Fibroblast of the conjunctiva (primary cell): ENCODE measurements at regions not wholly inside any gene's neighbourhood (a gene's known extent, or its start where the extent isn't known, plus 50 kb on each side); places are given as distances from the start of the nearest gene placed in this dataset.

ENCODE experiments used
- DNase-seq: peaks from one replicate; pipeline ENCODE4 v3.0.0-alpha.2; 2010; ENCODE audit warnings: low read depth

DNA sequence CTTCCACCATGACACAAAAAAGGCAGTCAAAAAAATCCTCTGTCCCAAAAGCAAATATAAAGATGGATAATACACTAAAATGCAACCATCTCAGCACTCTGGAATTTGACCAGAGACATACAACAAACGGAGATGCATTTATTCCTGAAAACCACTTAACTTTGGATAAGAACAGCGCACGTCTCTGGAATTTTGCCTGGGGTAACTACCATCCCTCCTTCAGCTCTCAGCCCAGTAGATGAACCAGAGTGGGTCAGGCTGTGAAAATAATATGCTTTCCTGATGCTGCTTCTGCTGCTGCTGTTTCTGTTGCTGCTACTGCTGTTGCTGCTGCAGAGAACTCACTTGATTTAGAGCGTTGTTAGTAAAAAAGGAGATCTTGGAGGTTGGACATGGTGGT, 133.8 kb upstream of the ACVR2A start:
- DNase-seq, result no peak

DNA sequence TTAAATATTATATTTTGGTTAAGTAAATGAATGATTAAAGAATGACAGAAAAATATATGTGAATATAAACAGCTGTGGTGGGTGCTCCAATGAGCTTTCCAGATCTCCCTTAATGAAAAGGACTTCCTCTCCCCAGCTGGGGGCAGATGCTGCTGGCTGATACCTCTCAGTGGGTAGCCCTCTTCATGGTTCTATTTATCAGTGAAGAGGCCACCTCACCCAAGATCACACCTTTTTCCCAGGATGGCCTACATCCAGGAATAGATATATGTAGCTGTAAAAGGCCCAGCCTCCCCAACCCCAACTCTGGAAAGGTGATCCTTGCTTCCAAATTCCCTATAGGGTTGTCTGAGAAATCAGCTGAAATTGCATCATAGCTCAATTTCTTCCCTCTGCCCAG, 135.2 kb upstream of the ACVR2A start:
- DNase-seq, result no peak

DNA sequence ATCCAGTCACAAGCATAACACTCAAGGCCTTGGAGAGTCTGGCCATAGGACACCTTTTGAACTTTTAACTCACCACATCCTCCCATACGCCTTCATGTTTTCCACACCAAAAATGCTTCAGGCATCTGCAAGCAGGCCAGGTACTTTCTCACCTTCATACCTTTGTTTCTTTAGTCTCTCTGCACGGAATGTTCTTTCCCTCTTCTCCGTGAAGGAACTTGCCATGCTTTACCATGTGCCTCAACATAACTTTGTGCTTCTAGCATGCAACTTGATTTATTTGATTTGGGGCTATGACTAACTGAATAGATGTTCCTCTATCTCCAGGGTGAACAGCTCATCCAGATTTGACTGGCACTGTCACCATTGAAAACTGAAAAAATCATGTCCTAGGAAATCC, 141.7 kb upstream of the ACVR2A start:
- no peak for DNase-seq

DNA sequence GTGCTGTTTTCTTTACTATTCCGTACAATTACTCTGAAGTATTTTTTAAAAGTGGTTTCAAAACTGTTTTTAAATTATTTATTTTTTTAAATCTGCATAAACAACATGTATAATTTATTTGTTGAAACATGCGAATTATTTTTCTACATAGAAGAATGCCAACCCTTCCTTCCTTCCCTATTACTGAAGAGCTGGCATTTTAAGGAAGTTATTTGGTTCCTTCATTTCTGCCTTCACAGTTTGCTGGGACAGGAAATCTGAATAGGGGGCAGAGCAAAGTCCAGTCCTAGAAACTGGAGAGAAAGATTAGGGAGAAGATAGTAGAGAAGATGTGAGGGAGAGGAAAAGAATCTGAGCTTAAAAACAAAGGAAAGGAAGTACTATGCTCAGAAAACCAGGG, 146.7 kb upstream of the ACVR2A start:
- DNase-seq, result no peak

DNA sequence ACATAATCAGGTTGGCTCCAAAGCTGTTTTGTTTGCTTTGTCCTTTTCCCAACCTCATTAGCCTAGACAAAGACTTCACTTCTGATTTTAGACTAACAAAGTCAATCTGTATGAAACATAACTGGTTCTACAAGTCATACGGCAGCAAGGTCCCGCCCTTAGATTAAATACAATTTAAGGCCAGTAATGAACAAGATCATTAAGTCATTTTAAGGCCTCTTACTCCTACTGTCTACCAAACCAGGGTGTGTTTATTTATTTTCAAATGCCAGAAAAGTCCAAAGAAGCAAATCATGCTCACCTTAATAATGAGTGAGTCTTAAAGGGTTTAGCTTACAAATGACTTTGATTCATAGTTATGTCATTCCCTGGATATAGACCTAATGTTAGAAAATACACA, 148.4 kb upstream of the ACVR2A start:
- no peak for DNase-seq

DNA sequence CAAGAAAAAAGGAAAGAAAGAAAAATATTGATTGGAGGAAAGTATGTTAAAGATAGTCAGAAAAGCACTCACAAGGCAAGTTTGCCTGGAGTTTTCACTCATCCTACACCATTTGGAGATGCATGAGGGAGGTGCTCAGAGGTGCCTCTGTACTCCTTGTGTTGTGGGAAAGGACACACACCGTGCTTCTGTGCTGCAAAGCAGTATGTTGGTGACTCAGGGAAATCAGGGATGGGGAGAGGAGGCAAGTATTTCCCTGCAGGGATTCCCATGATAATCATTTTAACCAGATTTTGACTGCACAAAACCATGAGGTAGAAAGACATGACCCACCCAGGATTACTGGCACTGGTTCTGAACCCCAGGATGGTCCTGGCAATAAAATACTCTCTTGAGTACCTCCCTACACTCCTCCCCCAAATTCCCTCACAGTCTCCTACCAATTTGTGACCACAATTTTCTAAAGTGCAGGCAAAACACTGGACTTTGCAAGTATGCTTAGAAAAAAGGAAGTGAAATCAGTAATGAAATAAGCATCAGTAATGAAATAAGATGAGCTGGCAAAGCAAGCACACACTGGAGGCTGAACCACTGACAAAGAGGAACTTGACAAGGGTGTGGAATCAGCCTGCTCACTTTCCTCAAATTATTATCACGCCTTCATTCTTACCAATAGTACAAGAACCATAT, 155.5 kb upstream of the ACVR2A start:
- no peak for DNase-seq

DNA sequence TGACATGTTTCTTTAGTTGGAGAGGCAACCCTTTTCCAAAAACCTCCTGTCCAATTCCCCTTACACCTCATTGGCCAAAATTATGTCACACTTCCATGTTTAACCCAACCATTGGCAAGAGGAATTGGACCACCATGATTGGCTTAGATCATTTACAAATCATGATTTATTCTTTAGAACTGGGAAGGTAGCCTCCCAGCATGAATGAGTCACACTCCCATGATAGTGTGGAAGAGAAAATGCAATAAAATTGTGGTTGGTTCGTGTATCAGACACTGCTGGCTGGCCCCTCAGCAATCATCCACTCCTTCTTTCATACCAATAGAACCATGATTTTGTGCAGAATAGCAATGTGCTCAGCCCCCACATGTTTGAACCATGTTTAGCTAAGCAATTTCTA, 156.6 kb upstream of the ACVR2A start:
- DNase-seq, result no peak

DNA sequence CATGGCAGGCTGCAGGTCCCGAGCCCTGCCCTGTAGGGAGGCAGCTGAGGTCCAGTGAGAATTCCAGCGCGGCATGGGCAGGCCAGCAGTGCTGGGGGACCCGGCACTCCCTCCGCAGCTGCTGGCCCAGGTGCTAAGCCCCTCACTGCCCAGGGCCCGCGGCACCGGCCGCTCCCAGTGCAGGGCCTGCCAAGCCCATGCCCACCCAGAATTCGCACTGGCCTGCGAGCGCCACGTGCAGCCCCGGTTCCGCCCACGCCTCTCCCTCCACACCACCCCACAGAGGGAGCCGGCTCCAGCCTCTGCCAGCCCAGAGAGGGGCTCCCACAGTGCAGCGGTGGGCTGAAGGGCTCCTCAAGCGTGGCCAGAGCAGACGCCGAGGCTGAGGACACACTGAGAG, 158.5 kb upstream of the ACVR2A start:
- DNase-seq, result no peak

DNA sequence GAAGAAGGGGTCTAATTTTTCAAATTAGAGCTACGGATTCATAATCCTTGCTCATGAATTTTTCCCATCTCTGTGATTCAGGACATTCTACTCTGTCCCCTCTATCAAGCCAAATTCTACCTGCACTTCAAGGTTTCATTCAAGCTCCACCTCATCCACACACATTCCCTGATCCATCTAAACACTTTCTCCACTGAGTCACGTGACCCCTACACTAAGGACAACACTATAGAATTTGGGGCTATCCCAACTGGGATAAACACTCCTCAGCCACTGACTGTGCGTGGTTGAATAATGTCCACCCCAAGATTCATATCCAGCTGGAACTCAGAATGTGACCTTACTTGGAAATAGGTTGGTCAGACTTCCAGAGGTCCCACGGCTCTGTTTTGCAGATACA, 159.9 kb upstream of the ACVR2A start:
- no peak for DNase-seq

DNA sequence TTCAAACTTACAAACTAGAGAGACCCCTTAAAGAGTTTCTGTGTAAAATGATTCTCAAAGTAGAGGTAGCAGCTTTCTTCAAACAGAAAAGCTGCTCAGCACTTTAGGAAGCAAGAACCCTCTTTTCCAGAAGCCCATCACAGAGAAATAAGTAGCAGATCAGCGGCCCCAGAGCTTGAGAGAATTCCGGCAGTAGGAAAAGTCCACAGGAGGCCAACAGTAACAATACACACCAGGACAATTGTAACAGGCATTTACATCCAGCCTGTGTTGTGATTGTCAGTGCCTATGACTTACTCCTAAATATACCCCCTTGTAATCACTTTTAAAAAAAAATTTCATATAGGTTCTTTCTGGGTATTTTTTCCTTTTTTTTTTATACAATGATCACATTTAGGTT, 161.4 kb upstream of the ACVR2A start:
- DNase-seq, result no peak

DNA sequence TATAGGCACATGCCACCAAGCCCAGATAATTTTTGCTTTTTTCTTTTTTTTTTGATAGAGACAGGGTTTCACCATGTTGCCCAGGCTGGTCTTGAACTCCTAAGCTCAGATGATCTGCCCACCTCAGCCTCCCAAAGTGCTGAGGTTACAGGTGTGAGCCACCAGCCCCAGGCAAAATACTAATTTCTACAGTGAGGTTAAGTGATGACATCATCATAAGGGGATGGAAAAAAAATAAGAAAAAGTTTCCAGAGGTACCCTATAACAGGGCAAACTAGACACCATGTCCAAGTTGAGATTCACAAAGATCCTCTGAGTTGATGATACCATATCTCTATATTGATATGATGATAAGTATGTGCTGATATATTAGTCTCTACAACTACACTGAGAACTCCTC, 163.7 kb upstream of the ACVR2A start:
- DNase-seq, result no peak

DNA sequence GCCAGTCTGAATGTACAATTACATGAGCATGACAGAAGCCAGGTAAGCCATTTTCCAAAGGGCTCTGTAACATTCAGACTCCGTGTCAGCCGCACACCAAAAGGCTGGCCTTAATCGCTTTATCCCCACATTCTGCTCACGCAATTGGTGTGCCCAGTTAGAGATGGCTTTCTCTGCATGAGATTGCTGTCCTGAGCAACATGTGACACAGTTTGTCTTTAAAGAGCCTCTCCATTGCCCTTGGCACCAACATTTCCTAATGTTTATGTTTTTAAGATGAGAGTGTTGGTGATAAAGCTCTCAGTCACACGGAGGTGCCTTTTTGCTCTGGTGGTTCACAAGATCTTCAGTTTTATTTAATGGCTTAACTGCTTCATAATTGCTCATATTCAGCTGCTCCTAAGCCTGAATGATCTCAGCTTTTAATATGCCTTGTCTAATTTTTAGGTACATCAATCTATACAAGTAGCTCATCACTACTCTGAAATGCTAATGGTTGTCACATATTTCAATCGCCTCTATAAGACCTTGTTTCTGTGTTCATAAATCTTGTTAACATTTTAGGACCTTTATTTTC, 164.8 kb upstream of the ACVR2A start:
- DNase-seq, result no peak

DNA sequence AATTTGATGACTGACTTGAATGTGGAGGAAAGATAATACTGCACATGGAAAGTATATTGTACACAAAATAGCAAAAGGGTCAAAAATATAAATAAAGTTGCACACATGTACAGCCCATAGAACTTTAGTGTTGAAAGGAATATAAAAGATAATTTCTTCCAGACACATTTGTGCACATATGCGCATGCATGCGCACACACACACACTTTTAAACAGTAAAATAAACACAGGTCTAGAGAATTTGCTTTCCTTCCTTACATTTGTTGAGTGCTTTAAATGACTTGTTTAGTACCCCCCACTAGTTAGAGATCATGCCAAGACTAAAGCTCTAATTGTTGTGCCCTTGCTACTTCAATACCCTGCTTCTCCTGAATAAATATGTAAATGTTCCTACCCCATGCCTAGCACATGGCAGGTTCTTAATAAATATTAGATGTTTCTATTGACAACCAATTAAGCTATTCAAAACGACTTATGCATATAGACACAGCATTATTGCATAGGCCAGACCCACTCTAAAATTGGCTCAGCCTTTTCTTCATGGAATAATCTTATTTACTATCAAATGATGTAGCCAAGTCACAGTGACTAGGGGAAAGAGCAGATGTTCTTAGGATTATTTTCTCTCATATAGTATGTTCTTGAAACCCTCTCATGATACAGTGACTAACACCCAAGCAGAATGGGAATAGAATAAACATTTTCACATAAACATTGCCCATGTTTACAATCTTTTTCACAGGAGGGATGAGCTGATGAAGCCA, 165.5 kb upstream of the ACVR2A start:
- no peak for DNase-seq

DNA sequence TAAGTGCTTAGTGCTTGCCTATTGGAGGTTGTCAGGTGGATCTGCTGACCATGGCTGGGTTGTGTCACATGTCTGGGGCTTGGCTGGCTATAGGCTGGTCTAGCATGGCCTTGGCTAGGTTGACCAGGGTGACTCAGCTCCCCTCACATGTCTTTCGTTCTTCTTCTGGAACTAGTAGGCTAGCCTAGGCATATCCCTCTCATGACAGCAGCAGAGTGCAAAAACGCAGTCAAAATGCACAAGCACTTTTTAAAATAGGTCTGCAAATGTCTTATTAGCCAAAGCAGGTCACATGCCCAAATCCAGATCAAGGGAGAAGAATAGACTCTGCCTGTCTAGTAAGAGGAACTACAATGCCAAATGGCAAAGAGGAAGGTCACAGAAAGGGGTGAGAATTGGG, 179.7 kb upstream of the ACVR2A start:
- no peak for DNase-seq

DNA sequence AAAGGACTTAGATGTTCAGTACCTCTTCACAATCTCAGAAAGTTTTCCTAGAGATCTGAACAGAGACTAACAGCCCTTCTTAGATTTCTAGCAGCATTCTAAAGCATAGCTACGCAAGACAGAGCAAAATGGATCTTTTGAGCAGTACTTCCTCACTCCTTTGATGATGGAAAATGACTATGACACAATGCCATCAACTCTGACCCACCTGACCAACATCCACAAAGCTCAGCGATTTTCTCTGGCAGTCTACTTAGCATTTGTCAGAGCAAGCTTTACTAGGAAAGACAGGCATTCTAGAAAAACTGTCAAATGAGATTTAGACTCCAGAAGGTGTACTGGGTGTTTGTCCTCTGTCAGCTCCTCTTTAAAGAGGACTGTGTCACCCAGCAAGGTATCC, 180.9 kb upstream of the ACVR2A start:
- DNase-seq, result no peak

DNA sequence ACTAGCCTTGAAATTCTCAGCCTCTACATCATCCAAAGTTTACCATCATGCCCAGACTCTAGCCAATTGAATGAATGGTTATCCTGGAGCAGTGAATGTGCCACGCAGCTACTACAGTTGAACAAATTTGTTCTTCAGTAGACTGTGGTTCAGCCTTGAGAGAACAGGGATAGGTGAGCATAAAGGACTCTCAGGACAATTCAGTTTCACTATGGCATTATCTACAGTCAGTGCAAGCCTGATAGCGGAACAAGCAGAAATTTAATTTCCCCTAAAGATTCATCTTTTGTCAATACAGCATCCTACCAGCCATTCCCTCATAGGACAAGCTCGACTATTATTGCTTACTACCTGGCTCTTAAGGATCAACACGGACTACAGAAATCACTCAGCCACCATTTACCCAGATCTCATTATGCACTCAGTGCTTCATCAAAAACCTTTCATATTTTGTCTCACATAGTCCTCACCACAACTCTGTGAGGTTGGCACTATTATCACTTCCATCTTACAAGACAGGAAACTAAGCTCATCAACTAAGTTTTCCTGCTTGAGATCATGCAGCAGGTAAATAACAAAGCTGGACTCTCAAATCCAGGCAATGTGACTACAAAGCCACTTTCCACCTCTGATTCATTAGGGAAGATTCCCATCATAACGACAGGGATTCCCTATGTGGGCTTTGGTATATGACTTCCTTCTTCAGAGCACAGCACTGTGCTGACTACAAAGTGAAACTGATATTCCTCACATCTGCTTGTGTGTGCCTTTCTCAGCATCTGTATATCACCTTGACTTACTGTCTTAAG, 181.5 kb upstream of the ACVR2A start:
- DNase-seq, result no peak

DNA sequence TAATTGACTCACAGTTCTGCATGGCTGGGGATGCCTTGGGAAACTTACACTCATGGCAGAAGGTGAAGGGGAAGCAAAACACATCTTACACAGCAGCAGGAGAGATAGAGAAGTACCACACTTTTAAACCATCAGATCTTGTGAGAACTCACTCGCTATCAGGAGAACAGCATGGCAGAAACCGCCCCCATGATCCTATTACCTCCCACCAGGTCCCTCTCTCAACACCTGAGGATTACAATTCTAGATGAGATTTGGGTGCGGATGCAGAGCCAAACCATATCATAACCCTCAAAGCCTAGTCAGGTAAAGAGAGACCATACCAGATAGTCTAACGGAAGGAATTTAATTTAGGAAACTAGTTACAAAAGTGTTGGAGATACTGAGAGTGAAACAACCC, 182.6 kb upstream of the ACVR2A start:
- no peak for DNase-seq

DNA sequence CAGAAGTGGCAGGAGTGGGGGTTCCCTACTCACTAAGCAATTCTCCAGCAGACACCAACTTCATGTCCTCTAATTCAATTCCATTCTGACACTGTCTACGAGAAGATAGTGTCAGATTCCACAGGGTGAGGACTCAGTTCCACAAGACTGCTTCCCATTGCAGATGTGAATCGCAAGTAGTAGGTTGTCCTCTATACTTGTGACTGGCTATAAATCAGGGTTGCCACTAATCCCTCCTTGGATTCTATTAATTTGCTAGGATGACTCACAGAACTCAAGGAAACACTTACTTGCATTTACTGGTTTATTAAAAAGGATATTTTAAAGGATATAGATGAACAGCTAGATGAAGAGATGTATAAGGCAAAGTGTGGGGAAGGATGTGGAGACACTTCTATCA, 184.1 kb upstream of the ACVR2A start:
- no peak for DNase-seq

DNA sequence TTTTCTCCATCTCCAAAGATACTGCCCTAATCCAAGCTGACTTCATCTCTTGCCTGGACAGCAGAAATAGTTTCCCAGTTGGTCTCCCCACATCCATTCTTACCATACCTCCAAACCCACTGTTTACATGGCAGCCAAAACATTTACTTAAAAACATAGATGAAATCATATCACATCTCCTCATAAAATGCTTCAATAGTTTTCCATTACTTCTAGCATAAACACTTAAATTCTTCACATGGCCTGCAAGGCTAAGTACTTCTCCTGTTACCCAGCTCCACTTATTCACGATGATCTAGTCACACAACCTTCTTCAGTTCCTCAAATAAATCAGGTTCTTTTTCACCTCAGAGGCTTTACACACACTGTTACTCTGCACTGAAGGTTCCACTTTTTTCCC, 185.8 kb upstream of the ACVR2A start:
- no peak for DNase-seq

DNA sequence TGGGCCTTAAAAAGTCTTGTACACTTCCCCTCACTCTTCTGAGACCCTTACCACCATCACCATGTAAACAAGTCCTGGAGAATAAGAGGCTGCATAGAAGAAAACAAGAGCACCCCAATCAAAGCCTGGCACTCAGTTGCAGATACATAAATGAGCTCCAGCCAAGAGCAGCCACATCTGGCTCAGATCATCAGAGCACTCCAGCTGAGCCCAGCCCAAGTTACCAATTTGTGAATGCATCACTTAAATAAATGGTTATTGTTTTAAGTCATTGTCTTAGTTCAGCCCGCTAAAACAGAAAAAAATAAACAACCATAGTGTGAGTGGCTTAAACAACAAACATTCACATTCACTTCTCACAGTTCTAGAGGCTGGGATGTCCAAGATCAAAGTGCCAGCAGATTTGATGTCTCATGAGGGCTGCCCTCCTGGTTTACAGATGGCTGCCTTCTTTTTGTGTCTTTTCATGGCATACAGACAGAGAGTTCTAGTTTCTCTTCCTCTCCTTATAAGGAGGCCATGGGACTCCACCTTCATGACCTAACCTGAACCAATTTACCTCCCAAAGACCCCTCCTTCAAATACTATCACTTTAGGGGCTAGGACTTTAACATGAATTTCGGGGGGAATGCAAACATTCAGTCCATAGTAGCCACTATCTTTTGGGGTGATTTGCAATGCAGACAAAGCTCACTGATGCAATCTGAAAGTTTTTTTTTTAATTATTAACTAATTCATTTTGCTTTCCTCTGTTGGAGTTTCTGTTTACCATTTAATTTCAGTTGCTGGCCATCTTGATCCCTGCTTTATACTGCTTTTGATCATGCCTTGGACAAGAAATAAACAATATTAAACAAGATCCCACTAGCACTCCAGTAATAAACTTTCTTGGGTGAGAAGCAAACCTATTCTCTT, 187.5 kb upstream of the ACVR2A start:
- DNase-seq, result no peak

DNA sequence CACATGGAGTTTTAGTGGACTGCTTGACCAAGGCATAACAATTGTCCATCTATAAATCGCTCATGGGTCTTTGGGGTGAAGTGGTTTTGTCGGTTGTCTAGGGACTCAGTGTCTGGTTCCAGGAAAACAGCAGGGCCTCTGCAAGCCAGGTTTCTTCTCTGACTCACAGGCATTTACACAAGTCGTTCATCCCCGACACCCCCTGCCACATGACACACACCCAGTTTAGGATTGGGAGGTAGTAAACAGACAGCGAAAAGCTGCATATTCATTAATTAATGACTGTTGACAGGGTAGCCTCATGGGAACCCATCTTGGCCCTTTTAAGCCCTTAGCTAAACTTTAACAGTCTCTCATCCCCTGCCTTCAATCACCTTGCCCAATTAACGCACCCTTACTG, 194.8 kb upstream of the ACVR2A start:
- DNase-seq, result no peak

DNA sequence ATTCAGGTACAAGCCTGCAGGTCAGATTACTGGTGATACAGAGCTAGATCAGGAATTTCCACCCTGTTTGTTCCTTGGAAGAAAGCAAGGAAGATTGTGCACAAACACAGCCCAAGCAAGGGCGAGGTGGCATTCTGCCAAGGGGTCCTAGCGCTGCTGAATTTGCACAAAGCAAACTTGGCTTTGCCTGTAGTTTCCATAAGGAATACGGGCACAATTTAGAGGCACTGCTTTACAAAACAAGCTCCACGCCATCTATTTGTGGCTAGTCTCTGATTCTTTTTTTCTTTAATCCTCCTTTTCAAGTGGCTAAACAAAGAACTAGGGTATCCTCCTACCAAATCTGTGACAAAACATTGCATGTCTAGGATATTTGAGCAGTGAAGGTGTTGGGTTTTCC, 195.5 kb upstream of the ACVR2A start:
- DNase-seq, result no peak
